ENCODE measurements at regions not wholly inside any gene's neighbourhood (a gene's known extent, or its start where the extent isn't known, plus 50 kb on each side); places are given as distances from the start of the nearest gene placed in this dataset.

DNA sequence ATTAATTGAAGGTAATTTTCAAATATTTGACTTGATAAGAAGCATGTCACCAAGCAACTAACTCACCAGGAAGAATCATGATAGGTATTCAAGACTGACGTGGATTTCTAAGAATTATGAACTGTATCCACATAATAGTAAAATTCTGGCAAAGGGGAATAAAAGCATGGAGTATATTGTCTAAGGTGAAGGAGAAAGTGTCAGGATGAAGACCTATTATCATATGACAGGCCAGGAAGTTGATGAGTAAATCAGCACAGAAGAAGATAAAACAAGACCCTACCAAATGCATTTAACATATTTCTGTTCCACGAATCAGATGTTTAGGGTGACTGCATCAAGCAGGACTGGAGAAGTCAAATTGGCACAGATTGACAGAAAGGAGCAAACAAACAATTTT lies 362.7 kb upstream of the MMS22L start:
- H3K9me3 ChIP-seq, result no peaks in the 10 kb centered on the region
- H3K4me3 ChIP-seq, result no peak overlapping the region
- no peaks in the 10 kb centered on the region for H3K4me1 ChIP-seq
- no peak for DNase-seq
- H3K27ac ChIP-seq, result no peak overlapping the region
- no peak for TF ChIP-seq POLR2A (IDR thresholded peaks at IDR 0.05)
- TF ChIP-seq, protein P1, sequence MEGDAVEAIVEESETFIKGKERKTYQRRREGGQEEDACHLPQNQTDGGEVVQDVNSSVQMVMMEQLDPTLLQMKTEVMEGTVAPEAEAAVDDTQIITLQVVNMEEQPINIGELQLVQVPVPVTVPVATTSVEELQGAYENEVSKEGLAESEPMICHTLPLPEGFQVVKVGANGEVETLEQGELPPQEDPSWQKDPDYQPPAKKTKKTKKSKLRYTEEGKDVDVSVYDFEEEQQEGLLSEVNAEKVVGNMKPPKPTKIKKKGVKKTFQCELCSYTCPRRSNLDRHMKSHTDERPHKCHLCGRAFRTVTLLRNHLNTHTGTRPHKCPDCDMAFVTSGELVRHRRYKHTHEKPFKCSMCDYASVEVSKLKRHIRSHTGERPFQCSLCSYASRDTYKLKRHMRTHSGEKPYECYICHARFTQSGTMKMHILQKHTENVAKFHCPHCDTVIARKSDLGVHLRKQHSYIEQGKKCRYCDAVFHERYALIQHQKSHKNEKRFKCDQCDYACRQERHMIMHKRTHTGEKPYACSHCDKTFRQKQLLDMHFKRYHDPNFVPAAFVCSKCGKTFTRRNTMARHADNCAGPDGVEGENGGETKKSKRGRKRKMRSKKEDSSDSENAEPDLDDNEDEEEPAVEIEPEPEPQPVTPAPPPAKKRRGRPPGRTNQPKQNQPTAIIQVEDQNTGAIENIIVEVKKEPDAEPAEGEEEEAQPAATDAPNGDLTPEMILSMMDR (IDR thresholded peaks at IDR 0.05), result no peak
- WGBS, 2 donors, result 32 to 38% methylated on average over 2 of the region's 2 CpGs
- no peak for ATAC-seq
- H3K27me3 ChIP-seq, result no peaks in the 10 kb centered on the region
- H3K36me3 ChIP-seq (replicated peaks in 1 of 2; ENCODE audit: insufficient read depth in 1 of 2, low read depth in 2 of 2), result no peaks in the 10 kb centered on the region
- intact Hi-C loops (cut with DNase I), result no loop called here

DNA sequence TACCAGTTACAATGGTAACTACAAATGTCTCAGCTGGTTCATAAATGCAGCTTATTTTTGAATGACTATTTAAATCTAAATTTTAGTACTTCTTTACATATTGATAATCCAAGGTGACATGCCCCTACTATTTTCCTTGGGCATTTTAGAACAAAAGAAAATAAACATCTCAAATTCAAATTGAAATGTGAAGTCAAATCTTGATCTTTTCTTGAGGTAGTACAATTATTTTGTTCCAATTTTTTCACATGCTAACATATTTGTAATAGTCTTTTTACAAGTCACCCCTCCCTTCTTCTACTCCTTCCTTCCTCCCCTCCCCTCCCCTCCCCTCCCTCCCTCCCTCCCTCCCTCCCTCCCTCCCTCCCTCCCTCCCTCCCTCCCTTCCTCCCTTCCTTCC lies 370.1 kb upstream of the MMS22L start:
- ATAC-seq (no peak), DNase-seq (no peak)
- Histone ChIP-seq H3K9me3 (no peaks in the 10 kb centered on the region), H3K27me3 (no peaks in the 10 kb centered on the region), H3K36me3 (replicated peaks in 1 of 2; ENCODE audit: insufficient read depth in 1 of 2, low read depth in 2 of 2) (no peaks in the 10 kb centered on the region), H3K27ac (no peak overlapping the region), H3K4me3 (no peak overlapping the region), H3K4me1 (no peaks in the 10 kb centered on the region)
- intact Hi-C loops (cut with DNase I), result no loop called here
- TF ChIP-seq, protein P1 (IDR thresholded peaks at IDR 0.05), result no peak
- no peak for TF ChIP-seq POLR2A (IDR thresholded peaks at IDR 0.05)

DNA sequence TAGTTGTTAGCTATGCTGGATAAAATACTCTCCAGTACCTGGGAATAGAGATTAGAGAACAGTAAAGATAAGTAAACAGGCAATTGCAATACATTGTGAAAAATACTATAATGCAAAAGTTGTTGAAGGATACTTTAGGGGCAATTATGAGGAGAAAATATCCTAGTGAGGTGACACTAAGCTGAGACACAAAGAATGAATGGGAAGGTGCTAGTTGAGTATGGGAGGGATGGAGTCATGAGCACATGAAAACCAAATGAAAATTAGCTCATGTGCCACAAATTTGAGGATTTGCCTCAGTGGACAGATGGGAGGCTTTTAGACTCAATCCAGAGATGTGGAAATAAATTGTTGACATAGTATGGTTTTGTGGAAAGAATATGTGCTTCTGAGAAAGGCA lies 370.5 kb upstream of the MMS22L start:
- intact Hi-C loops (cut with DNase I), result no loop called here

DNA sequence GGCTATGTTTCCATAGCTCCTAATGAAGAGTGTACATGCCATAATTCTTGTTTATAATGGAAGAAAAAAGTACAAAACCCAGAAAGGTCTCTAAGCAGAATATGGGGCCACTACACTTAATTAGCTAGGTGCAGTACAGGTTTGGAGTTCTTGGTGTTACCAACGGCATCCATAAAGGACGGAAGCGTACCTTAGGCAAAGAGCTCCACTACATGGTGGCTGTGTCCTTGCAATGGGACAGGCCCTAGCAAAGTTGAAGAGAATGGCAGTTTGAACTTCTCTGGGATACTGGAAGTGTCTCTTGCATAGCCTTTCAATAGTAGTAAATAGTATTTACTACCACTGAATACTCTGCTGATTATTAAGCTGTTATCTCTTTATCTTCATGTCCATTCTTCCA lies 371.7 kb upstream of the MMS22L start:
- H3K4me3 ChIP-seq, result no peak overlapping the region
- no peak overlapping the region for H3K27ac ChIP-seq
- no peaks in the 10 kb centered on the region for H3K27me3 ChIP-seq
- H3K36me3 ChIP-seq (replicated peaks in 1 of 2; ENCODE audit: insufficient read depth in 1 of 2, low read depth in 2 of 2), result no peaks in the 10 kb centered on the region
- WGBS, 2 donors, result 74 to 82% methylated on average over 3 of the region's 3 CpGs
- TF ChIP-seq POLR2A (IDR thresholded peaks at IDR 0.05), result no peak
- TF ChIP-seq, protein P1 (IDR thresholded peaks at IDR 0.05), result no peak
- no peaks in the 10 kb centered on the region for H3K4me1 ChIP-seq
- intact Hi-C loops (cut with DNase I), result no loop called here
- H3K9me3 ChIP-seq, result no peaks in the 10 kb centered on the region
- DNase-seq (no peak), ATAC-seq (no peak)

More for the DNA sequence above, 370.5 kb upstream of the MMS22L start:
- Histone ChIP-seq H3K27ac (no peak overlapping the region), H3K27me3 (no peaks in the 10 kb centered on the region), H3K4me3 (no peak overlapping the region), H3K4me1 (no peaks in the 10 kb centered on the region), H3K9me3 (no peaks in the 10 kb centered on the region), H3K36me3 (replicated peaks in 1 of 2; ENCODE audit: insufficient read depth in 1 of 2, low read depth in 2 of 2) (no peaks in the 10 kb centered on the region)
- no peak for ATAC-seq
- TF ChIP-seq, protein P1 (IDR thresholded peaks at IDR 0.05), result no peak
- TF ChIP-seq POLR2A (IDR thresholded peaks at IDR 0.05), result no peak
- no peak for DNase-seq

DNA sequence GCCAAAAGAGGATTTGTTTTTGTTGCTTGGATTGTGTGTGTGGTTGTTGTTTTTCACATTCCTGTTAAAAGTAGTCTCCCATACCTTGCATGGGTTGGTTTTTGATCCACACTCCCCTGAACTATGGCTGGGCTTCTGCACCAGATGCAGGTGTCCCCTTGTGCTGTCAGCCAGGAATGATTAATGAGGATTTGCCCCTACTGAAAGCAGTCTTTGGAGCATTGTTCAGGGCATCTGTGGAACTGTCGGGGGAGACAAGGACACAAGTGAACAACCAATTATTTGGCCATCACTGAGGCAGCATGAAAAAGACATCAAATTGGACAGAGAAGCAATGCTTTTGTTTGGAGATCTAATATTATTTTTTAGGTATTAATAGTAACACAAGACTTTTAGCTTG lies 373.2 kb upstream of the MMS22L start:
- intact Hi-C loops (cut with DNase I), result no loop called here
- no peaks in the 10 kb centered on the region for H3K27me3 ChIP-seq
- ATAC-seq (no peak), DNase-seq (no peak)
- no peak overlapping the region for H3K4me3 ChIP-seq
- 16 to 18% methylated on average over 1 of the region's 1 CpG for WGBS, 2 donors
- TF ChIP-seq POLR2A (IDR thresholded peaks at IDR 0.05), result no peak
- TF ChIP-seq, protein P1 (IDR thresholded peaks at IDR 0.05), result no peak
- no peaks in the 10 kb centered on the region for H3K4me1 ChIP-seq
- H3K36me3 ChIP-seq (replicated peaks in 1 of 2; ENCODE audit: insufficient read depth in 1 of 2, low read depth in 2 of 2), result no peaks in the 10 kb centered on the region
- no peaks in the 10 kb centered on the region for H3K9me3 ChIP-seq
- no peak overlapping the region for H3K27ac ChIP-seq
